Dermis blood vessel endothelial cell (primary cell): ENCODE measurements at regions not wholly inside any gene's neighbourhood (a gene's known extent, or its start where the extent isn't known, plus 50 kb on each side); places are given as distances from the start of the nearest gene placed in this dataset.
"Not testable (repeated sequence)": the region's sequence is repeated elsewhere in the genome, so short reads cannot be mapped to it uniquely, and the experiment has no call there.

Experiments used
- DNase-seq: peaks from one replicate; pipeline ENCODE4 v3.0.0; 2010

GRCh38 chr5:17690473-17690872, 56.2 kb downstream of the TAF11L14 start:
- DNase-seq = no peak

DNA sequence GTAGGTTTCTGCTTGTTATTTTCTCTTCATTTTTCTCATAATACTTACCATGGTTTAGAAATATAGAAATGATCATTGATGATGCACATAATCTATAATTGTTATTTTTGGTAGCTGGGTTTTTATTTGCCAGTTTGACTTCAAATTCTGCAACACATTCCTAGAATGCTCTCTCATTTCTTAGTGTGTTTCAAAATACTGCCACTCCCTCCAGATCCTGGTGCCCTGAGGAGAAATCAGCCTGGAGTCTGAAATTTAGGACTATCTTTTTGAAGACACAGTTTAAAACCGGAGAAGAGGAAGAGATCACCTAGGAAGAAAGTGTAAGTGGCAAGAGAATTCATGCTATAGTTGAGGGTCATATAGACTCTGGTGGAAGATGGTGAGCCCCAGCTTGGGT, 57.5 kb downstream of the TAF11L14 start:
- DNase-seq = no peak

DNA sequence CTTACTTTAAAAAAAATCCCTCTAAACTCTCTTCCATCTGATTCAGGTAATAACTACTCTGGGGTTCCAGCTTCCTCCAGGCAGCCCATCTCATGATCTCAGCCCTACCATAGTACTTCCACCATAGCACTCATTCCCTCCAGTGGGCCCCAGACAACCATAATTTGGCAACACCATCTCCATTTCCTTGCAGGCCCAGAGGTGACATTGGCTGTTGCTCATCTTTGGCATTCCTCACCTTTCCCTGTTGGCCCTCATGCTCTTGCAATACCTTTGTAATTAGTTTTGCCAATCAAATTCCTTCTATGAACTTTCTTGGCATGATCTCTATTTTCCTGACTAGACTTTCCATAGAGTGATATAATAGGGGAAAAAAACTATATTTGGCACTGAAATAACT, 60.1 kb downstream of the TAF11L14 start:
- DNase-seq = no peak

- no peak for DNase-seq
Observed at GRCh38 chr5:17694914-17695313, 60.7 kb downstream of the TAF11L14 start.

GRCh38 chr5:17696627-17697026, 62.4 kb downstream of the TAF11L14 start:
- DNase-seq = no peak

DNA sequence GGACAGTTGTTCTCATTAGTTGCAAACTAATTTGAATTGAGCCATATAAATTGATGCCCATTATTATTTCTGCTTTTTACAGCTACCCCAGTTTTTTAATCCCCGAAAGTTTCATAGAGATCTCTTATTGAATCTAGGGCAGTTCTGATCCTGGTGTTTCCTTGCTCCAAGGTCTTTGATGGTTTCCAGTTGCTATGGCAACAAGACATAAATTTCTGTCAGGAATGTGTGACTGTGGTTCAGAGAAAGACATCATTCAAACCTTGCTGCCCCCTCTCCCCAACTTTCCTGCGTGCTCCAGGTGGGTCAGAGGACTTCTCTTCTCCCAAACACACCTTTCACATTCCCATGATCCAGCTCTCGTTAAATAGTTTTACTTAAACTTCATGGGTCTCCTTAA, 63.4 kb downstream of the TAF11L14 start:
- no peak for DNase-seq

- DNase-seq = no peak
Observed at GRCh38 chr5:17709011-17709710, 74.9 kb downstream of the TAF11L14 start.

DNA sequence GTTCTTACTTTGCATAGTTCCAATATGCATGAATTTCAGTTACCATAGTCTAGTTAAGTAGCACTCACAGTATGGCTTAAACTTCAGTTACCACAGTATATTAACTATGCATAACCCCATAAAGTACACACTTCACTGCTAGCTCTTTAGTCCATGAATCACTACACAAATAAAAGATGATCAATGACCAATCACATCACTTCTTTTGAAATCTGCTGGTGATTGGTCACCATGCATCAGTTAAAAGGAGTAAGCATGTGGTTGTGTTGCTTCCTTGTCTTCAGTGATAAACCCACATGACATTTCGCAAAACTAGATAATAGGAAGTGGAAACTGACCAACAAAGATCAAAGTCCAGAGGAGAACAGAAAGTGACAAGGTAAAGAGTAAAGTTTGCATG, 79.0 kb downstream of the TAF11L14 start:
- no peak for DNase-seq

DNA sequence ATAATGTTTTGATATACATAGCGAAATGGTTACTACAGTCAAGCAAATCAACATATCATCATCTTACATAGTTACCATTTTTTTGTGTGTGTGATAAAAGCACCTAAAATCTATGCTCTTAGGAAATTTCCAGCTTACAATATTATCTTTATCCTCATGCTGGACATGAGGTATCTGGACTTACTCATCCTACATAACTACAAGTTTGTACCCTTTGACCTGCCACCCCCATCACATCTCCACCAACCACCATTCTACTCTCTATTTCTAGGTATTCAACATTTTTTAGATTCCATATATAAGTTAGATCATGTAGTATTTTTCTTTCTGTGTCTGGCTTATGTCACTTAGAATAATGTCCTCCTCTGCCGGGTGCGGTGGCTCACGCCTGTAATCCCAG, 79.9 kb downstream of the TAF11L14 start:
- no peak for DNase-seq

DNA sequence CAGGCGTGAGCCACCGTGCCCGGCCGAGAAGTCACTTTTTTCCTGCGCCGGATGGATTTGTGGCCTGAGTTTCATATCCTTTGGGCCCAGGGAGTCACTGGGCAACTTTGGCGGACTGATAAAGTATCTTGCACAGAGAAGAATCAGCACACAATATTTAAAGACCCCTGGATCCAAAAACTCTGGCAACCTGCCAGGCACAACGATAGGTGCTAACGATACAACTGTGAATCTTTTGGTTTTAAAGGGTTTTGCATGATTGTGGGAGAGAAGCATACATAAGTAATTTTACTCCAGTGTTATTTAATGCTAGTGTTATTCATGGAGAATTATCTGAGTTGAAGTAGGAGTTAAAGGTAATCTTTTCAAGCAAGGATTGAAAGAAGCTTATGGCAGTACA, 85.3 kb downstream of the TAF11L14 start:
- DNase-seq = no peak

DNA sequence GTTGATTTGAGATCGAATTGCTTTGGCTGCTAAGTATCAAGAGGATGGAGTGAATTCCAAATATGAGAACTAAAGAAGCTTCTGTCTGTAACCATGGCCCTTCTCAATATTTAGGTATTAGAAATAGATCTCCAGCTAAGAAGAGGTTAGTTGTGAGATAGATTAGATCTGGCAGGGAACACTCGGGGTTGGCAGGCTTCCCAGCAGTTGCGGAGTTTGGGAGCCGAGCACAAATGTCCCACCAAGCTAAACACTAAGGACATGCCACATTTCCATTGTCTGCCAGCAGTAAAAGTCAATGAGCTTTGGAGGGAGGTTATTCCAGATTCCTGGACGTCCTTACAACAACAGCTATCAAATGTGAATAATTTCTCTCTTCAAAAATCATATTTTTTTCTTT, 85.8 kb downstream of the TAF11L14 start:
- no peak for DNase-seq

DNA sequence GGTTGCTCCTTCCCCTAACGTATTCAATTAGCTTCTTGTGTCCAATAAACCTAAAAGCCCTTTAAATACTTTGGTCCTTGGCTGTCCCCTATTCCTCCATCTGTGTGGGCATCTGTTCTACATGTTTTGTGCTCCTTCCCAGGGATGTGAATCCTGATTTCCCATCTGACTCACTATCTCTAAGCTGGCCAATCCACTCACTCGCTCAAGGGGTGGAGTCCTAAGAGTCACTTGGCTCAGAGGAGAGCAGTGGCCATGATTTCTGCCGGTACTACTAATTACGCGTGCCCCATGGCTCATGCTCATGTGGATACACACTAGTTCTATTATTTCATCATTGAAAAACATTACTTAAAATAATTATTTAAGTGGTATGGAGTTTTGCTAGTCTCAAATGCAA, 89.6 kb downstream of the TAF11L14 start:
- no peak for DNase-seq

DNA sequence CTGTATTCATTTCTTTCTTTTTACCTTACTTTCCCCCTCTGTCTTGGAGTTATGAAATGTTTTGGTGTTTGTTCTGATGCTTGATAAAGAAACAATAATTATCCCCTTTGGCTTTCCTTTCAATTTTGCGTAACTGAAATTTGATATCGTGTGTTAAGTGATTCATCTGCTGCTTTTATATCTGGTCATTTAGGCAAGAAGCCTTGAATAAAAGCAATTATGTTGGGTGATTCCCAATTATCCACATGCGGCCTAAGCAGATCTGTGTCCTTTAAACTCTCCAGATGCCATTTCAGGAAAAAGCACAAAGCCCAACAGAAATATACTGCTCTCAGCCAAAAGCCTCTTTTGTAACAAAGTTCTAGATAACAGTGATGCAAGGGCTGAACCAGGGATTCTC, 92.8 kb downstream of the TAF11L14 start:
- no peak for DNase-seq

DNA sequence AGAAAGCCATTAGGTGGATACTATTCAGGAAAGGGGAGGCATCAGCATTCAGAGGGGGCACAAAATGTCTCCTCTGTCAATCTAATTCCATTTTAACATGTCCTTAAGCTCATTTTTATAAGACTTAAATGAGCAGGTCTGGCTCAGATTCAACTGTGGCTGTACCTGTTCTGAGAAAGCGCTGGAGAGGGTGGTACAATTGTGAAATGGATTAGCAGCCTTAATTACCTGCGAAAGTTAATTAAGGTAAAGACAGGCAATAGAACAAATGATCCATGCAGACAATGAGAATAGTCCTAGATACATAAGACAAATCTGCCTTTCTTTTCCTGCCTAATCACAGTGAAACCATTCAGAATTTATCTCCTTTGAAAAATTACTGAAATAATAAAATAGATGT, 96.2 kb downstream of the TAF11L14 start:
- DNase-seq = no peak

DNA sequence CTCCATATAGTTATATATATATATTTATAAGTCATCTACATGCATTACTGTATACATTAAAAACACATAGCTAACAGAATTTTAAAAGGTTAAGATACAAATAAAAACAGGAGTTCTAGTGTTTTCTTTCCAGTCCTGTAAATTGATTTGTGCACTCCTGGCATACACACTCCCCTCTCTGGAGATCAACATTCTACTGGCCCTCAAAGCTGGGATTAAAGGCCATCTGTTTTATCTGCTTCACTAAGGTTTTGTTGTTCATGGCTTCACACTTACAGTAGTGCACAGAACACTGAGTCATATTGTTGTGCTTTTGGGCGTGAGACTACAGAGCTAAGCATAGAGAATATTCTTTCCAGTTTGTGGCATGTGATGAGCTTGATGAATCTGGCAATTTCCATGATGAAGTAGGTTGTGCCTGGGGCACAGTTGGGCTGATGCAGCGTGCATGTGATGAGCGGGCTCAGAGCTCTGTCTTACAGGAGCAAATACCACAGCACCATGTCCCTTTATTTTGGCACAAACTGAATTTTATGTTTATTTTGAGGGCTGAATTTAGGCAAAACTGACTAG, 98.2 kb downstream of the TAF11L14 start:
- no peak for DNase-seq

- no peak for DNase-seq
Observed at GRCh38 chr5:17734011-17734410, 99.8 kb downstream of the TAF11L14 start.

DNA sequence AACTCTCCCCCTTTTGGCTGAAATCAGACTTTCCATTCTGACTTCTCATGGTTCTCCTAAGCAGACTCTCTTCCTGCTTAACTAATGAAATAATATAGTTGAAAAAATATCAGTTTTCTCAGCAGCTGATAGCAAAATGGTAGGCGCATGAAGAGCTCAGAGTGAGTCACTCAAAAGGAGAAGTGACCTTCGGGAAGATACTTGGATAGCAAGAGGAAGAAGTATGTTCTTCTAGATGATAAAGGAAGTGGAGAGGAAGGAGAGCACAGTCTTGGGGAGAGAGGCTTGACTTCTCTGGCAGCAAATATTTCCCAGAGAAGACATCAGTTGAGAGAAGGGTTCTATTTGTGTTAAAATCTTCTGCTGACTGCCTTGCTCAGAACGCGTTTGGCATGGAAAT, 101.5 kb downstream of the TAF11L14 start:
- no peak for DNase-seq

- DNase-seq = no peak
Observed at GRCh38 chr5:17737092-17737491, 102.8 kb downstream of the TAF11L14 start.

DNA sequence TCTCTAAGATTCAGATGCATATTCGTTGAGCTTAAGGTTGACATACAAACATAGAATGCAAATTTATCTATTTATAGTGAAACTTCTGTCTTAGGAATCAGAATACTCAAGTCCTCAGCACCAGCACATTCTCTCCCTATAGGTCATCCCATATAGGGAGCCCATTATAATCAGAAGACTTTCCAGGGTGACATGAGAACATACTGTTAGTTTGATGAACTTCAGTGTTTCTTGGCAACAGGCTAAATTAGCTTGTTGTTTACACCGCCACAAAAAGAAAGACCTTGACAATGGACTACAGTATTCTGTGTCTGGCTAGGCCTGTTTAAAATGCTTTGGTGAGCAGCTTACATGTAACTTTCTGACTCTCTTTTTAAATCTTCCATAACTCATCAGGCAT, 104.2 kb downstream of the TAF11L14 start:
- no peak for DNase-seq

DNA sequence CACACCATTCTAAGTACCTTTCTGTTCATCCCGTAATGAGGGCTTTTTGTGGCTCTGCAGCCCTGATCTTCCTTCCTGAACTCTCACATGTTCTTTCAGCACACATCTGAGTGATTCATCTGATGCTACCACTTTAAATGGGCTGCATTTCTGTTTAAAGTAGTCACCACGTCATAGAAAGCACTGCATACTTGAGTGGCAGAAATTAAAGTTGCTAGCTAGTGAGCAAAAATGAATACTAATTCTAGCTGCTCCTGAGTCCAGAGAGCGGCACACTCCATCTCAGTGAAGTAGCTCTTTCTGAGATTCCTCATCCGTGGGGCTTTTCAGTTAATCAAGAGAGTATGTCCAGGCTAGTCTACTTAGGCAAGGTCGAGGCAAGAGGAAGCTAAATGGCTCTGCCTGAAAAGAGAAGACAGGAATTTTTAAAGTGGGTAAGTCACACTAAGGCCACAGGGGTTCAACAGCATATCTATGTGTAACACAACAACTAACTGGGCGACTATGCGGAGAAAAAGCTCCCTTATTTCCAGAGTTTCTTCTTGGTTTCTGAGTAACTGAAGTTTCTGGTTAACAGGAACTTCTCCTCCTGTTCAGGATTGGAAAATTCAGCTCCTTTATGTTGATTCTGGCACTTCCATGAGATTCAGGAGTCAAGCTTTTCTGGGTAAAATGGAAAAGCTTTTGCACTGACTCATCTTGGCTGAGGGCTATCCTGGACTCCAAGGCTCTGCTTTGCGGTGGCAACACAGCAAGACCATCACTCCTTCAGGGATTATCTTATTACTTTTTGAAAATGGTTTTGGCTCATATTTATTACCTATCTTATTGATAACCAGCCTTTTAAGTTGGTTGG, 109.5 kb downstream of the TAF11L14 start:
- DNase-seq = no peak

GRCh38 chr5:17748201-17748600, 113.9 kb downstream of the TAF11L14 start:
- no peak for DNase-seq

DNA sequence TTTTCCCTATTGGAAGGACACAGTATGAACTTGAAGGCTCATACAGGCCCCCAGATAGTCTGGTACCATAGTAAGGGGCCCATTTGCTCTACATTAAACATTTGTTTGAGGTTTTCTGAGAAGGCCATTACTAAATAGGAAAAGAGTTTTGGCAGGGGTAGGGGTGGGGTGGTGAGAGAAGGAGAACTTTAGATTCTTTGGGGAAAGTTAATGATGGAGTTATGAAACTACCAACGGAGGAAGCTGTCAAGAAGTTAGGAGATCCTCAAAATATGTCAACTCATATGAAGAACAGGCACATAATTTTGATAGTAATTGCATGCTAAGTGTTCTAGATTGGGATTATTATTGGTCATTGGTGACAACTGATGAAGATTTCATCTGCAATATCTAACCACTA, 114.7 kb downstream of the TAF11L14 start:
- DNase-seq = no peak

DNA sequence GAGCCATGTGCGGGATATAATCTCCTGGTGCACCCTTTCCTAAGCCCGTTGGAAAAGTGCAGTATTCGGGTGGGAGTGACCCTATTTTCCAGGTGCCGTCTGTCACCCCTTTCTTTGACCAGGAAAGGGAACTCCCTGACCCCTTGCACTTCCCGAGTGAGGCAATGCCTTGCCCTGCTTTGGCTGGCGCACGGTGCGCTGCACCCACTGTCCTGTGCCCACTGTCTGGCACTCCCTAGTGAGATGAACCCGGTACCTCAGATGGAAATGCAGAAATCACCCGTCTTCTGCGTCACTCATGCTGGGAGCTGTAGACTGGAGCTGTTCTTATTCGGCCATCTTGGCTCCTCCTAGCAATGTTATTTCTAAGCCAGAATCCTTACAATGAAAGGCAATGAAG, 121.1 kb downstream of the TAF11L14 start:
- not testable (repeated sequence) for DNase-seq

GRCh38 chr5:17761326-17761725, 127.1 kb downstream of the TAF11L14 start:
- DNase-seq = no peak
